GM12878 (cell line): ENCODE measurements at regions not wholly inside any gene's neighbourhood (a gene's known extent, or its start where the extent isn't known, plus 50 kb on each side); places are given as distances from the start of the nearest gene placed in this dataset.

Experiments used
- ATF7 ChIP-seq: fragments of 450-650 bp; IDR thresholded peaks from 2 replicates; pipeline ENCODE4 v1.6.1; 2016; ENCODE audit warnings: low read depth, mild to moderate bottlenecking
- TARDBP ChIP-seq: IDR thresholded peaks from 2 replicates; pipeline ENCODE4 v1.6.1; 2016; ENCODE audit warnings: borderline replicate concordance
- ZBTB33 ChIP-seq: fragments of 450-650 bp; IDR thresholded peaks from 2 replicates; pipeline ENCODE4 v1.6.1; 2017; ENCODE audit warnings: mild to moderate bottlenecking

GRCh38 chr22:25396615-25397200 lies 167.8 kb upstream of the GRK3 start:
- no peak for TF ChIP-seq ATF7
- no peak for TF ChIP-seq ZBTB33
- no peak for TF ChIP-seq TARDBP
